Mesendoderm (in vitro differentiated cells): ENCODE measurements at regions not wholly inside any gene's neighbourhood (a gene's known extent, or its start where the extent isn't known, plus 50 kb on each side); places are given as distances from the start of the nearest gene placed in this dataset.

ENCODE experiments used
- DNase-seq: peaks from one replicate; pipeline ENCODE4 v3.0.0; 2013
- H2AK5ac ChIP-seq: 2 replicates; pipeline ENCODE4 v1.6.1; 2013; ENCODE audit warnings: low read length, inconsistent platforms
- H2BK120ac ChIP-seq: 2 replicates; pipeline ENCODE4 v1.6.1; 2013; ENCODE audit warnings: low read depth, mild to moderate bottlenecking, low read length, moderate library complexity, mixed read lengths
- H2BK15ac ChIP-seq: replicated peaks from 2 replicates; pipeline ENCODE4 v1.6.1; 2013; ENCODE audit warnings: low read depth, mild to moderate bottlenecking, moderate library complexity
- H2BK5ac ChIP-seq: 2 replicates; pipeline ENCODE4 v1.6.1; 2013; ENCODE audit warnings: low read length, inconsistent platforms
- H3K18ac ChIP-seq: 2 replicates; pipeline ENCODE4 v1.6.1; 2013; ENCODE audit warnings: mild to moderate bottlenecking, low read length, mixed read lengths
- H3K23ac ChIP-seq: one replicate; pipeline ENCODE4 v1.6.1; 2013; ENCODE audit warnings: low read length
- H3K27ac ChIP-seq: 2 replicates; pipeline ENCODE4 v1.5.1; 2013; ENCODE audit warnings: low read depth, mild to moderate bottlenecking, inconsistent platforms, low read length, moderate library complexity
- H3K27me3 ChIP-seq: 2 replicates; pipeline ENCODE4 v1.6.1; 2013; ENCODE audit warnings: low read length, control low read depth, mild to moderate bottlenecking, inconsistent platforms; ENCODE audit not compliant: insufficient read depth, poor library complexity
- H3K36me3 ChIP-seq: 2 replicates; pipeline ENCODE4 v1.6.1; 2013; ENCODE audit warnings: low read length, inconsistent platforms; ENCODE audit not compliant: control insufficient read depth, insufficient read depth
- H3K4ac ChIP-seq: one replicate; pipeline ENCODE4 v1.6.1; 2013; ENCODE audit warnings: low read depth, mild to moderate bottlenecking, low read length, moderate library complexity
- H3K4me1 ChIP-seq: 2 replicates; pipeline ENCODE4 v1.6.1; 2013; ENCODE audit warnings: low read depth, low read length, inconsistent platforms; ENCODE audit not compliant: control insufficient read depth
- H3K4me2 ChIP-seq: 2 replicates; pipeline ENCODE4 v1.6.1; 2013; ENCODE audit warnings: low read length
- H3K4me3 ChIP-seq: 2 replicates; pipeline ENCODE4 v1.5.1; 2013; ENCODE audit warnings: mild to moderate bottlenecking, low read length
- H3K56ac ChIP-seq: one replicate; pipeline ENCODE4 v1.6.1; 2013; ENCODE audit warnings: low read length
- H3K79me1 ChIP-seq: 2 replicates; pipeline ENCODE4 v1.6.1; 2013; ENCODE audit warnings: low read length, inconsistent platforms
- H3K79me2 ChIP-seq: 2 replicates; pipeline ENCODE4 v1.6.1; 2013; ENCODE audit warnings: mild to moderate bottlenecking, low read length; ENCODE audit not compliant: control insufficient read depth, insufficient read depth
- H3K9ac ChIP-seq: 2 replicates; pipeline ENCODE4 v1.6.1; 2013; ENCODE audit warnings: low read length, inconsistent platforms
- H4K5ac ChIP-seq: one replicate; pipeline ENCODE4 v1.6.1; 2013; ENCODE audit warnings: low read length
- H4K8ac ChIP-seq: one replicate; pipeline ENCODE4 v1.6.1; 2013; ENCODE audit warnings: low read depth, mild to moderate bottlenecking, control low read depth, low read length, moderate library complexity
- WGBS: extraction: QIAGEN DNeasy Blood & Tissue Kit; methylation state at CpG from one replicate; pipeline ENCODE4 v1.1.7; 2013; ENCODE audit warnings: low lambda C conversion rate, missing lambda C conversion rate; ENCODE audit not compliant: insufficient coverage; ENCODE audit errors: extremely low coverage; 5-methylcytosine and 5-hydroxymethylcytosine counted together

GRCh38 chr3:94310341-94311135 is 247.7 kb downstream of the NSUN3 start:
- Histone ChIP-seq H3K23ac (no peak overlapping the region), H3K56ac (no peak overlapping the region), H2BK5ac (no peak overlapping the region), H3K79me1 (no peaks in the 10 kb centered on the region), H3K27me3 (no peaks in the 10 kb centered on the region), H2AK5ac (no peak overlapping the region), H3K4me1 (peaks cover 2% of the 10 kb centered on the region), H3K79me2 (no peaks in the 10 kb centered on the region), H2BK15ac (no peak overlapping the region), H4K8ac (no peak overlapping the region), H3K18ac (no peak overlapping the region), H3K36me3 (no peaks in the 10 kb centered on the region), H3K4ac (no peak overlapping the region), H3K9ac (no peak overlapping the region), H3K4me3 (no peak overlapping the region), H3K27ac (no peak overlapping the region), H3K4me2 (no peak overlapping the region), H2BK120ac (no peak overlapping the region), H4K5ac (no peak overlapping the region)
- no CpG with 5 or more reads among the region's 5 CpGs for WGBS
- DNase-seq: peak; percentile 11

- Histone ChIP-seq H3K9ac (no peak overlapping the region), H3K23ac (no peak overlapping the region), H3K56ac (no peak overlapping the region), H3K27ac (no peak overlapping the region), H3K4ac (no peak overlapping the region), H2BK15ac (no peak overlapping the region), H2BK120ac (no peak overlapping the region), H3K4me1 (peaks cover 2% of the 10 kb centered on the region), H3K79me2 (no peaks in the 10 kb centered on the region), H2BK5ac (no peak overlapping the region), H3K4me3 (no peak overlapping the region), H3K18ac (no peak overlapping the region), H2AK5ac (no peak overlapping the region), H3K4me2 (no peak overlapping the region), H3K27me3 (no peaks in the 10 kb centered on the region), H3K36me3 (no peaks in the 10 kb centered on the region), H4K8ac (no peak overlapping the region), H4K5ac (no peak overlapping the region), H3K79me1 (no peaks in the 10 kb centered on the region)
- no peak for DNase-seq
- WGBS: no CpG with 5 or more reads among the region's 3 CpGs
Measured at GRCh38 chr3:94311651-94312050, 248.8 kb downstream of the NSUN3 start.

GRCh38 chr3:94314218-94314883 is 251.5 kb downstream of the NSUN3 start:
- Histone ChIP-seq H3K9ac (no peak overlapping the region), H3K79me2 (no peaks in the 10 kb centered on the region), H2BK15ac (no peak overlapping the region), H3K56ac (no peak overlapping the region), H3K4me2 (no peak overlapping the region), H3K4me1 (no peaks in the 10 kb centered on the region), H4K5ac (no peak overlapping the region), H3K4ac (no peak overlapping the region), H3K4me3 (no peak overlapping the region), H2AK5ac (no peak overlapping the region), H4K8ac (no peak overlapping the region), H3K27me3 (no peaks in the 10 kb centered on the region), H3K79me1 (no peaks in the 10 kb centered on the region), H2BK120ac (no peak overlapping the region), H3K18ac (no peak overlapping the region), H3K23ac (no peak overlapping the region), H3K27ac (no peak overlapping the region), H3K36me3 (no peaks in the 10 kb centered on the region), H2BK5ac (no peak overlapping the region)
- no peak for DNase-seq
- no CpG with 5 or more reads among the region's 2 CpGs for WGBS

- H3K9ac ChIP-seq: no peak overlapping the region
- no peak overlapping the region for H2AK5ac ChIP-seq
- H4K8ac ChIP-seq: no peak overlapping the region
- H2BK120ac ChIP-seq: no peak overlapping the region
- no peaks in the 10 kb centered on the region for H3K79me1 ChIP-seq
- no peak overlapping the region for H2BK15ac ChIP-seq
- H2BK5ac ChIP-seq: no peak overlapping the region
- WGBS: no CpG with 5 or more reads among the region's 1 CpG
- no peak overlapping the region for H3K4me2 ChIP-seq
- no peak overlapping the region for H3K18ac ChIP-seq
- H3K4ac ChIP-seq: no peak overlapping the region
- no peaks in the 10 kb centered on the region for H3K79me2 ChIP-seq
- H3K27ac ChIP-seq: no peak overlapping the region
- H4K5ac ChIP-seq: no peak overlapping the region
- no peak overlapping the region for H3K56ac ChIP-seq
- no peak overlapping the region for H3K23ac ChIP-seq
- H3K36me3 ChIP-seq: no peaks in the 10 kb centered on the region
- no peak for DNase-seq
- H3K4me1 ChIP-seq: no peaks in the 10 kb centered on the region
- no peaks in the 10 kb centered on the region for H3K27me3 ChIP-seq
- no peak overlapping the region for H3K4me3 ChIP-seq
Measured at GRCh38 chr3:94317017-94317416, 254.2 kb downstream of the NSUN3 start.

GRCh38 chr3:94323596-94323995 is 260.7 kb downstream of the NSUN3 start:
- WGBS: no CpG with 5 or more reads among the region's 2 CpGs

More at GRCh38 chr3:94323596-94323995, 260.7 kb downstream of the NSUN3 start:
- H3K4me3 ChIP-seq: no peak overlapping the region
- no peak overlapping the region for H2BK15ac ChIP-seq
- no peak overlapping the region for H2BK5ac ChIP-seq
- no peak overlapping the region for H3K4ac ChIP-seq
- no peak overlapping the region for H3K18ac ChIP-seq
- H2AK5ac ChIP-seq: no peak overlapping the region
- no peak overlapping the region for H3K56ac ChIP-seq
- H3K36me3 ChIP-seq: no peaks in the 10 kb centered on the region
- H3K4me1 ChIP-seq: no peaks in the 10 kb centered on the region
- no peak overlapping the region for H3K4me2 ChIP-seq
- H3K9ac ChIP-seq: no peak overlapping the region
- no peak overlapping the region for H2BK120ac ChIP-seq
- DNase-seq: no peak
- no peak overlapping the region for H4K8ac ChIP-seq
- H3K79me2 ChIP-seq: no peaks in the 10 kb centered on the region
- H3K79me1 ChIP-seq: no peaks in the 10 kb centered on the region
- no peaks in the 10 kb centered on the region for H3K27me3 ChIP-seq
- no peak overlapping the region for H4K5ac ChIP-seq
- H3K23ac ChIP-seq: no peak overlapping the region
- no peak overlapping the region for H3K27ac ChIP-seq
